IMR-90 (cell line): ENCODE measurements at regions not wholly inside any gene's neighbourhood (a gene's known extent, or its start where the extent isn't known, plus 50 kb on each side); places are given as distances from the start of the nearest gene placed in this dataset.

Experiments
- BHLHE40 ChIP-seq: fragments of 150-350 bp; IDR thresholded peaks from 2 replicates; pipeline ENCODE4 v1.6.1; 2016; ENCODE audit warnings: mild to moderate bottlenecking, low read depth, low read length
- CEBPB ChIP-seq: IDR thresholded peaks from 2 replicates; pipeline ENCODE4 v1.6.1; 2012; ENCODE audit warnings: low read depth, low read length, improper control_type of control experiment
- CTCF ChIP-seq: conservative IDR thresholded peaks from 2 replicates; pipeline ENCODE4 v1.5.1; 2012; ENCODE audit warnings: mild to moderate bottlenecking, low read depth, low read length, improper control_type of control experiment
- MAZ ChIP-seq: IDR thresholded peaks from 2 replicates; pipeline ENCODE4 v1.6.1; 2012; ENCODE audit warnings: low read depth, mild to moderate bottlenecking, low read length, improper control_type of control experiment, moderate library complexity, borderline replicate concordance
- MXI1 ChIP-seq: IDR thresholded peaks from 2 replicates; pipeline ENCODE4 v1.6.1; 2012; ENCODE audit warnings: low read depth, mild to moderate bottlenecking, low read length, moderate library complexity, borderline replicate concordance
- POLR2A ChIP-seq: IDR thresholded peaks from 2 replicates; pipeline ENCODE4 v1.6.1; 2012; ENCODE audit warnings: mild to moderate bottlenecking, low read depth, low read length
- RAD21 ChIP-seq: IDR thresholded peaks from 2 replicates; pipeline ENCODE4 v1.6.1; 2012; ENCODE audit warnings: low read length, improper control_type of control experiment
- RCOR1 ChIP-seq: IDR thresholded peaks from 2 replicates; pipeline ENCODE4 v1.6.1; 2012; ENCODE audit warnings: mild to moderate bottlenecking, low read length, improper control_type of control experiment; ENCODE audit not compliant: insufficient replicate concordance
- RFX5 ChIP-seq: IDR thresholded peaks from 2 replicates; pipeline ENCODE4 v1.8.0; 2012; ENCODE audit warnings: low read depth, mild to moderate bottlenecking, low read length, moderate library complexity
- TF ChIP-seq, protein P1 (sequence below): fragments of 150-350 bp; IDR thresholded peaks from 2 replicates; pipeline ENCODE4 v1.6.1; 2016; ENCODE audit warnings: low read depth, mild to moderate bottlenecking, low read length, moderate library complexity, borderline replicate concordance

- TF ChIP-seq CTCF = no peak
- TF ChIP-seq MXI1 = no peak
- no peak for TF ChIP-seq MAZ
- TF ChIP-seq, protein P1, sequence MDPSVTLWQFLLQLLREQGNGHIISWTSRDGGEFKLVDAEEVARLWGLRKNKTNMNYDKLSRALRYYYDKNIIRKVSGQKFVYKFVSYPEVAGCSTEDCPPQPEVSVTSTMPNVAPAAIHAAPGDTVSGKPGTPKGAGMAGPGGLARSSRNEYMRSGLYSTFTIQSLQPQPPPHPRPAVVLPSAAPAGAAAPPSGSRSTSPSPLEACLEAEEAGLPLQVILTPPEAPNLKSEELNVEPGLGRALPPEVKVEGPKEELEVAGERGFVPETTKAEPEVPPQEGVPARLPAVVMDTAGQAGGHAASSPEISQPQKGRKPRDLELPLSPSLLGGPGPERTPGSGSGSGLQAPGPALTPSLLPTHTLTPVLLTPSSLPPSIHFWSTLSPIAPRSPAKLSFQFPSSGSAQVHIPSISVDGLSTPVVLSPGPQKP = no peak
- TF ChIP-seq POLR2A = no peak
- TF ChIP-seq BHLHE40 = no peak
- TF ChIP-seq CEBPB = no peak
- no peak for TF ChIP-seq RAD21
- no peak for TF ChIP-seq RCOR1
- no peak for TF ChIP-seq RFX5
These were observed 299.2 kb downstream of the OLFM4 start for GRCh38 chr13:53327680-53328315.
